ENCODE measurements at regions not wholly inside any gene's neighbourhood (a gene's known extent, or its start where the extent isn't known, plus 50 kb on each side); places are given as distances from the start of the nearest gene placed in this dataset.

GRCh38 chr11:128407962-128408361 is 179.4 kb downstream of the ETS1 start:
- peak; percentile 46 for DNase-seq (ENCODE audit: low read depth)

- no peak for DNase-seq (ENCODE audit: low read depth)
Observed at GRCh38 chr11:128405714-128406662, 181.4 kb downstream of the ETS1 start.

GRCh38 chr11:128405112-128405511 is 182.2 kb downstream of the ETS1 start:
- no peak for DNase-seq (ENCODE audit: low read depth)

- no peak for DNase-seq (ENCODE audit: low read depth)
Observed at GRCh38 chr11:128404437-128404836, 182.9 kb downstream of the ETS1 start.

GRCh38 chr11:128400382-128401203 is 186.8 kb downstream of the ETS1 start:
- DNase-seq (ENCODE audit: low read depth): no peak

- DNase-seq (ENCODE audit: low read depth): peak; percentile 42
Observed at GRCh38 chr11:128399251-128400121, 187.9 kb downstream of the ETS1 start.

- DNase-seq (ENCODE audit: low read depth): no peak
Observed at GRCh38 chr11:128398517-128399250, 188.7 kb downstream of the ETS1 start.

GRCh38 chr11:128397362-128397761 is 190.0 kb downstream of the ETS1 start:
- no peak for DNase-seq (ENCODE audit: low read depth)

- DNase-seq (ENCODE audit: low read depth): no peak
Observed at GRCh38 chr11:128394431-128395089, 192.8 kb downstream of the ETS1 start.

GRCh38 chr11:128392259-128392658 is 195.1 kb downstream of the ETS1 start:
- no peak for DNase-seq (ENCODE audit: low read depth)

- DNase-seq (ENCODE audit: low read depth): no peak
Observed at GRCh38 chr11:128391811-128392210, 195.5 kb downstream of the ETS1 start.

- DNase-seq (ENCODE audit: low read depth): no peak
Observed at GRCh38 chr11:128390246-128390645, 197.1 kb downstream of the ETS1 start.

GRCh38 chr11:128389461-128389976 is 197.8 kb downstream of the ETS1 start:
- no peak for DNase-seq (ENCODE audit: low read depth)

- no peak for DNase-seq (ENCODE audit: low read depth)
Observed at GRCh38 chr11:128388206-128388815, 199.0 kb downstream of the ETS1 start.

GRCh38 chr11:128379587-128380580 is 207.5 kb downstream of the ETS1 start:
- DNase-seq (ENCODE audit: low read depth): no peak

GRCh38 chr11:128375961-128376360 is 211.4 kb downstream of the ETS1 start:
- DNase-seq (ENCODE audit: low read depth): no peak

- DNase-seq (ENCODE audit: low read depth): no peak
Observed at GRCh38 chr11:128374026-128374425, 213.3 kb downstream of the ETS1 start.

- DNase-seq (ENCODE audit: low read depth): no peak
Observed at GRCh38 chr11:128372977-128373376, 214.4 kb downstream of the ETS1 start.

All from Daoy (cell line).